Gastrocnemius medialis (tissue), 4 donors: ENCODE measurements at regions not wholly inside any gene's neighbourhood (a gene's known extent, or its start where the extent isn't known, plus 50 kb on each side); places are given as distances from the start of the nearest gene placed in this dataset.

Experiments
- ATAC-seq, 2 donors: fragments of 150-250 bp; one replicate each; pipeline ENCODE4 v1.9.1; 2016
- DNase-seq, 2 donors: peaks; one replicate each; pipeline ENCODE4 v3.0.0-alpha.2; 2019
- H3K27ac ChIP-seq, 4 donors: fragments of 200-600 bp; sonication (generic); 1 replicate in 1 of 4; 2 replicates in 3 of 4; pipeline ENCODE4 v1.5.1; 2016 to 2018; ENCODE audit warnings: mild to moderate bottlenecking in 2 of 4, moderate library complexity in 1 of 4
- H3K27me3 ChIP-seq, 3 donors: fragments of 200-600 bp; sonication (generic) in 2 of 3; 1 replicate in 1 of 3; 2 replicates in 2 of 3; pipeline versions ENCODE4 v1.5.1 to v1.6.0; 2016 to 2019; ENCODE audit warnings: mild to moderate bottlenecking in 1 of 3, moderate library complexity in 1 of 3
- H3K36me3 ChIP-seq, 2 donors: fragments of 200-600 bp; sonication (generic) in 1 of 2; one replicate each; pipeline ENCODE4 v1.5.1; 2017 to 2018
- H3K4me1 ChIP-seq, 2 donors: fragments of 200-600 bp; sonication (generic) in 1 of 2; one replicate each; pipeline ENCODE4 v1.5.1; 2016 to 2017; ENCODE audit warnings: mild to moderate bottlenecking in 2 of 2
- H3K4me3 ChIP-seq, 4 donors: fragments of 200-600 bp; sonication (generic) in 3 of 4; 1 replicate in 1 of 4; 2 replicates in 3 of 4; pipeline ENCODE4 v1.5.1; 2016 to 2019; ENCODE audit warnings: mild to moderate bottlenecking in 2 of 4
- H3K9me3 ChIP-seq, 3 donors: fragments of 200-600 bp; sonication (generic) in 2 of 3; 1 replicate in 1 of 3; 2 replicates in 2 of 3; pipeline ENCODE4 v1.5.1; 2016 to 2019
- POLR2A ChIP-seq, 2 donors: fragments of 450-650 bp; IDR thresholded peaks; one replicate each; pipeline ENCODE4 v1.6.1; 2017; ENCODE audit warnings: antibody characterized with exemption in 2 of 2, mild to moderate bottlenecking in 2 of 2, moderate library complexity in 2 of 2
- in situ Hi-C, 4 donors: fragments of 200-750 bp; cut with MboI; loops; one replicate each; pipeline versions ENCODE4 v1.15.0 to v1.8.0; 2017; ENCODE audit warnings: low sequenced_read_pairs in 4 of 4
- intact Hi-C: fragments of 100-400 bp; cut with DNase I; formaldehyde crosslinking; loops from one replicate; pipeline ENCODE4 v1.15.1; 2023; ENCODE audit warnings: low total_unique reads
- TF ChIP-seq, protein P1 (sequence below), 5 experiments: fragments of 450-650 bp in 3 of 5; fragments of 200-600 bp in 2 of 5; sonication (generic) in 2 of 5; IDR thresholded peaks in 4 of 5; conservative IDR thresholded peaks in 1 of 5; 1 replicate in 4 of 5; 2 replicates in 1 of 5; pipeline ENCODE4 v1.5.1; 2016 to 2019; ENCODE audit warnings: antibody characterized with exemption in 5 of 5, mild to moderate bottlenecking in 3 of 5, moderate library complexity in 3 of 5

DNA sequence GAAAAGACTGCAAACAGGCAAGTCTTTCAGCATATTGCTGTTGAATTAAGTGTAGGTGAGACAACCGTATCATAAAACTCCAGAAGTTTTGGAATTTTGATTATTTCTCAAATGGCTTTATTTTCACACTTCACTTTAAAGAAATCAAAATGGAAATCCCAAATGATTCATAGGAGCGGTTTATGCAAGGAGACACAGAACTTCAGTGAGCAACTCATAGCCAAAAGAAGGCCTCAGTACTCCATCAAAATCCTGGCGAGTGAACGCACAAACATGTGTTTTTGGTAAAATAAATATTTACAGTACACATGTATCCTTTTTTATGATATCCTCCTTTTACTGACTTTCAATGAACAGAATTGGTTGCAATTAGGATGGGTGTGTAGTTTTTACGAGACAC lies 140.4 kb upstream of the APCDD1 start:
- ATAC-seq (no peak), DNase-seq (no peak)
- Histone ChIP-seq H3K36me3 (no peaks in the 10 kb centered on the region), H3K4me3 (no peak overlapping the region), H3K27ac (no peak overlapping the region), H3K9me3 (no peaks in the 10 kb centered on the region), H3K4me1 (no peaks in the 10 kb centered on the region), H3K27me3 (no peaks in the 10 kb centered on the region)
- in situ Hi-C loops: no loop called here
- TF ChIP-seq POLR2A (IDR thresholded peaks at IDR 0.05): no peak
- TF ChIP-seq, protein P1, sequence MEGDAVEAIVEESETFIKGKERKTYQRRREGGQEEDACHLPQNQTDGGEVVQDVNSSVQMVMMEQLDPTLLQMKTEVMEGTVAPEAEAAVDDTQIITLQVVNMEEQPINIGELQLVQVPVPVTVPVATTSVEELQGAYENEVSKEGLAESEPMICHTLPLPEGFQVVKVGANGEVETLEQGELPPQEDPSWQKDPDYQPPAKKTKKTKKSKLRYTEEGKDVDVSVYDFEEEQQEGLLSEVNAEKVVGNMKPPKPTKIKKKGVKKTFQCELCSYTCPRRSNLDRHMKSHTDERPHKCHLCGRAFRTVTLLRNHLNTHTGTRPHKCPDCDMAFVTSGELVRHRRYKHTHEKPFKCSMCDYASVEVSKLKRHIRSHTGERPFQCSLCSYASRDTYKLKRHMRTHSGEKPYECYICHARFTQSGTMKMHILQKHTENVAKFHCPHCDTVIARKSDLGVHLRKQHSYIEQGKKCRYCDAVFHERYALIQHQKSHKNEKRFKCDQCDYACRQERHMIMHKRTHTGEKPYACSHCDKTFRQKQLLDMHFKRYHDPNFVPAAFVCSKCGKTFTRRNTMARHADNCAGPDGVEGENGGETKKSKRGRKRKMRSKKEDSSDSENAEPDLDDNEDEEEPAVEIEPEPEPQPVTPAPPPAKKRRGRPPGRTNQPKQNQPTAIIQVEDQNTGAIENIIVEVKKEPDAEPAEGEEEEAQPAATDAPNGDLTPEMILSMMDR (IDR thresholded peaks at IDR 0.05 in 4 of 5, conservative IDR thresholded peaks at IDR 0.05 in 1 of 5): no peak
- intact Hi-C loops: no loop called here

GRCh38 chr18:10315522-10315921 lies 138.9 kb upstream of the APCDD1 start:
- TF ChIP-seq POLR2A (IDR thresholded peaks at IDR 0.05): no peak
- TF ChIP-seq, protein P1 (IDR thresholded peaks at IDR 0.05 in 4 of 5, conservative IDR thresholded peaks at IDR 0.05 in 1 of 5): no peak
- ATAC-seq (no peak), DNase-seq (no peak)
- H3K4me1 ChIP-seq: no peaks in the 10 kb centered on the region
- no peaks in the 10 kb centered on the region for H3K27me3 ChIP-seq
- H3K9me3 ChIP-seq: no peaks in the 10 kb centered on the region
- H3K36me3 ChIP-seq: no peaks in the 10 kb centered on the region
- no peak overlapping the region for H3K4me3 ChIP-seq
- no peak overlapping the region for H3K27ac ChIP-seq
- intact Hi-C loops (no loop called here), in situ Hi-C loops (no loop called here)

DNA sequence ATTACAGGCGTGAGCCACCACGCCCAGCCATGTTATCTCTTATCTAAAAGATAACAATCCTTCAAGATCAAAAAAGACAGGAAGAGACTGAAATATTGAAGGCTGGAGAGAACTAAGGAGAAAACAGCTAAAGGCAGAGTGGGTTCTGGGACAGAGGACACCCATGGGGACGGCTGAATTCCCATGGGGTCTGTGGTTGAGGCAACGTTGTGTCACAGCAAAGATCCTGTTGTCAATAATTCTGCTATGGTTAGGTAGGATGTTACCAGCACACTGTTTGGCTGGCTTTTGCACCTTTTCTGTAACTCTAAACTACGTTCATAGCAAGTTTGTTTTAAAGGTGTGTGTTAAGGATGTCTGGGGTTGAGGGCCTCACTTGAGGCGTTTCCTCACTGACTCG lies 137.7 kb upstream of the APCDD1 start:
- ATAC-seq (no peak), DNase-seq (no peak)
- in situ Hi-C loops (no loop called here), intact Hi-C loops (no loop called here)
- H3K36me3 ChIP-seq: no peaks in the 10 kb centered on the region
- no peaks in the 10 kb centered on the region for H3K9me3 ChIP-seq
- H3K4me3 ChIP-seq: no peak overlapping the region
- no peaks in the 10 kb centered on the region for H3K4me1 ChIP-seq
- H3K27me3 ChIP-seq: no peaks in the 10 kb centered on the region
- TF ChIP-seq POLR2A (IDR thresholded peaks at IDR 0.05): no peak
- TF ChIP-seq, protein P1 (IDR thresholded peaks at IDR 0.05 in 4 of 5, conservative IDR thresholded peaks at IDR 0.05 in 1 of 5): no peak
- H3K27ac ChIP-seq: no peak overlapping the region

DNA sequence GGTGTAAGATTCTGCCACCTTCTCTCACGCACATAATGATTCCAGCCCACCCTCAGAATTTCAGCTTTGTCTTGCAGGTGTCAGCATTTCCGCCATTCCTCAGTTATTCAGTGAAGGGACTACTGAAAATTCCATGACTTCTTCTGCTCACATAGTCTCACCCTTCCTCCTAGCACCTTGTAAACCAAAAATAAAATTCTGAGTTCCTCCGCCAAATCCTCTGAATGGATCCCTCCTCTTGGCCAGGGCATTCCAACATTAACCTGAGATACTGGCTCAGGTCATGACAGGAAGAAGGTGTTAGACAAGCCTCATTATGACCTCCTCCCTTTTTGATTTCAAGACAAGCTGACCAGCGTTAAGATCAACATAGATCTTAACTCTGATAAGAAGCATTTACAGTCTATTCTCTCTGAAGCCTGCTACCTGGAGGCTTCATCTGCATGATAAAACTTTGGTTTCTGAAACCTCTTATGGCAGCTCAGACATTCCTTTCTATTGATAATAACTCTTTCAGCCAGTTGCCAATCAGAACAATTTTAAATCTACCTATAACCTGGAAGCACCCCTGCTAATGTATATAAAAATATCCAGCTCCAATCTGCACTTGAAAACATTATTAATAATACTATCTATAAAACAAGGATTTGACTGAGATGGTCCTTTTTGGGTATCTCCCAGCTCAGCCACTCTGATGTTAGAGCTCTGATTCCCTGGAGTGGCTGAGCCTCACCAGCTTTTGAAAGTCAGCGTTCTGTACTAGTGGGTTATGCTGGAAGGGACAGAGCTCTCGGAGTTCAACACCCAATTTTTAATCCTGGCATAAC lies 136.4 kb upstream of the APCDD1 start:
- no peak for DNase-seq

More for the DNA sequence above, 136.4 kb upstream of the APCDD1 start:
- no peak for ATAC-seq
- no peak for TF ChIP-seq POLR2A (IDR thresholded peaks at IDR 0.05)
- TF ChIP-seq, protein P1 (IDR thresholded peaks at IDR 0.05 in 4 of 5, conservative IDR thresholded peaks at IDR 0.05 in 1 of 5): no peak
- intact Hi-C loops: no loop called here
- Histone ChIP-seq H3K27ac (no peak overlapping the region), H3K27me3 (no peaks in the 10 kb centered on the region), H3K4me3 (no peak overlapping the region), H3K4me1 (no peaks in the 10 kb centered on the region), H3K36me3 (no peaks in the 10 kb centered on the region), H3K9me3 (no peaks in the 10 kb centered on the region)
- in situ Hi-C loops: no loop called here
